Activated naive CD4-positive, alpha-beta T cell treated with Interleukin-2 at 50 U/mL for 16 hours (primary cell): ENCODE measurements at regions not wholly inside any gene's neighbourhood (a gene's known extent, or its start where the extent isn't known, plus 50 kb on each side); places are given as distances from the start of the nearest gene placed in this dataset.
A peak's percentile ranks its signal among the peaks of the same experiment; 100 is the strongest.

Experiments
- DNase-seq: peaks from one replicate; pipeline ENCODE4 v3.0.0-alpha.2; 2020

DNA sequence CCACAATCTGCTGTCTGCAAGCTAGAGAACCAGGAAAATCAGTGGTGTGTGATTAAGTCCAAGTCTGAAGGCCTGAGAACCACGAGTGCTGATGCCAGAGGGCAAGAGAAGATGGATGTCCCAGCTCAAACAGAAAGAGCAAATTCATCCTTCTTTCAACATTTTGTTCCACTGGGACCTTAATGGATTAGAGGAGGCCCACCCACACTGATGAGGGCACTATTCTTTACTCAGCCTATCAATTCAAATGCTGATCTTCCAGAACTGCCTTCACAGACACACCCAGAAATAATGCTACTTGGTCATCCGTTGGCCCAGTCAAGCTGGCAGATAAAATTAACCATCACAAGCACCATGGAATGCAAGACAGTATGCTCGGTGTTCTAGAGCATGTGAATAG lies 226.6 kb upstream of the SASH1 start:
- DNase-seq, result no peak

- no peak for DNase-seq
Measured at GRCh38 chr6:148118244-148118643, 224.4 kb upstream of the SASH1 start.

- DNase-seq, result no peak
Measured at GRCh38 chr6:148128014-148128730, 214.5 kb upstream of the SASH1 start.

DNA sequence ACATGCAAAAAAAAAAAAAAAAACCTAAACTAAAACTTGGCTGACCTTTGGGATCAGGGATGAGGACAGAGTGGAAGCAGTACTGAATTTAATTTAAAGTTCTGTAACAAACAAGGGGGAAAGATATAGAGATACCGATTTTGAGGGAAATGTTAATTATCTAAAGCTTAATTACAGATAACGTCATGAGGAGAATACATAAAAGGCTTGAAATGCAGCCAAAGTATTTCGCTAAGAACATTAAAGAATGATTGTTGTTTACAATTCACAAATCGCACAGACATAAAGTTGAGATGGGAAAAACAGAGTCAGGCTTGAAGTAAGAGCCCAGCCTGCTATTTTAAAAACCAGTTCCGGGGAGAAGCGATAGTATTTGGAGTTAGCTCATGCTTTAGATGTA lies 208.0 kb upstream of the SASH1 start:
- no peak for DNase-seq

DNA sequence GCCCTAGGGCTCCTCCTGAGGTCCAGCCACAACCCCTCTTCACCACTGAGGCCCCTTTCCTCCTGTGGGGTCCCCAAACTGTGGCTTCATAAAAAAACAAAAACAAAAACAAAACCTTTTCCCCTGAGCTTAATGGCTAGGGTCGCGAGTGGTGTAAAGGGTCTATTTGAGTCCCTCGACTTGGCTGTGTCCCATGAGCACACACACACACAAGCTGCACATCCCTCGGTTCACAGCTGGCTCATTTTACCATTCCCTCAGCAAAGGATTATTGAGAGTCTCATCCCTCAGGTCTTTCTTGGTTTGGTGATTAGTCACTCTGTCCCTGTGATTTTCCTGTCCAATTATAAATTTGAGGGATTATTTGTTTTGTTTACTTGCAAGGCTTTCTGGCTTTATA lies 206.1 kb upstream of the SASH1 start:
- DNase-seq, result no peak

DNA sequence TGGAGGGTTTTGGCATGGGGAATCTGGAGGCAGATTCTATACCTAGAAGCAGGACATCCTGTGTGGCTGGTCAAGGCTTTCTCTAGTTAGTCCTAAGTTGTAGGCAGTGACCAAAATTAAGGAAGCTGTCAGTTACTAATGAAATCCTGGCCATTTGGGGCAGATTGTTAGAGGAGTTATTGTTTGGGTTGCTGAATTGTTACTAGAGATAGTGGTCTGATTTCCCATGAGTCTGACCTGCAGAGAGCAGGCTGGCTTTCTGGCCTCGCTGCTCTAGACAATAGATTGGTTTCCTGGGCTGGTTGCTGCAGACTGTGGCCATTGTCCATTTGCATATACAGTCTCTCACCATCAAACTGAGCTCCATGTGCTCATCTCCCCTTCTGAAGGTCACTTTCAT lies 205.0 kb upstream of the SASH1 start:
- no peak for DNase-seq

DNA sequence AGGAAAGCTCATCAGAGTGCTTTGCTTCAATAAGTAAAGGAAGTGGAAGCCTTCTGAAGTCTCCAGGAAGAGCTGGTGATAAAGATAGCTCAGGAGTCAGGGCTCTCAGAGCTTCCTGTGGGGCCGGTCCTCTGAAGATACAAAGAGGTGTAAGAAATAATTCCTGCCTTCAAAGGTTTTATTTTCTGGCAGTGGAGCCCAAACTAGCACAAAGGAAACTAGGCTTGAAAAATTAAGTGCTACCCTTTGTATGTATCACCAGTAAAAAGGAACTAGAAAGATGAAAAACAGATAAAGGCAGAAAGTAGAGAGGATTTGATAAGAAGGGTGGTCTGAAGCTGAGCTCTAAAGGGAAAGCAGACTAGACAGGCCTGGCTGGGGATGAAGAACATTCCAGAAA lies 204.1 kb upstream of the SASH1 start:
- no peak for DNase-seq

- DNase-seq, result no peak
Measured at GRCh38 chr6:148140772-148141557, 201.7 kb upstream of the SASH1 start.

GRCh38 chr6:148142821-148143220 lies 199.8 kb upstream of the SASH1 start:
- DNase-seq, result no peak

DNA sequence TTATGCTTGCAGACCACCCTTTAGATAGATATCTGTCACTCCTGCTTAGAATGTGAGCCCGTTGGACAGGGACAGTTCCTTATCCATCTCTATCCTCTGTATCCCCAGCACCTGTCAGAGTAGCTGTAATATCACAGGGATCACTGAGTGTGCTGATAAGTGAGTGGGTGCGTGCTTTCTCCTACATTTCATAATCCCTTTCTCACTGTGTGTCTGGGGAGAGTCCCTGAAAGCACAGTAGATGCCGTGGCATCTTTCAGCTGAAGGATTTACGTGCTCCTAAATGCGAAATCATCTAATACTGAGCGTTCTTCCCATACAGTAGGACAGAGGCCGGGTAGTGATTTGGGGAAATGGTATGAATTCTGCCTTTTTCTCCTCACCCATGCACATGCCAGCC lies 198.9 kb upstream of the SASH1 start:
- DNase-seq, result no peak

DNA sequence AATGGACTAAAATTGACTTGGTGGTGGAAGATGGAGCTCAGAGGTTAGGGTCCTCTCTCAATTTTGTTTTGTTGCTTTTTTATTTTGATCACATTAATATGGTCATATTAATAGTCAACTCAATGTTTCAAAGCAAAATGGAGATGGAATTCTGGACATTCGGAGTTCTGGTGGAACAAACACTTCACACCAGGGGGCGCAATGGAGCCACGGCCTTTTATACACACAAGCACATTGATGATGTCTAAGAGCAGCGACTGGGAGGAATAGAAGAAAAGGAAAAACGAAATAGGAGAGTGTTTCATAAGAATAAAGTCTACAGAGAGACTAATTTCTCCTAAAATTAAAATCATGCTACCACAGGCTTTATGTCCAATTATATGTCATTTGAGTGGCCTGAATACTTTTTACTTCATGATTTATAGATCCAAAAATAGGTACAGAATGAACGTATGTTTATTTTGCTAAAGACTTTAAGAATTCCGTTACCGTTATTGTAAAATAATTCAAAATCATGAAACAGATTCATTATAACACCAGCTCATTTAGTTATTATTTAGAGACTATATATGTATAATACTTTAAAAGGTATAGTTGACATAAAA lies 197.6 kb upstream of the SASH1 start:
- DNase-seq, result peak; percentile 64

DNA sequence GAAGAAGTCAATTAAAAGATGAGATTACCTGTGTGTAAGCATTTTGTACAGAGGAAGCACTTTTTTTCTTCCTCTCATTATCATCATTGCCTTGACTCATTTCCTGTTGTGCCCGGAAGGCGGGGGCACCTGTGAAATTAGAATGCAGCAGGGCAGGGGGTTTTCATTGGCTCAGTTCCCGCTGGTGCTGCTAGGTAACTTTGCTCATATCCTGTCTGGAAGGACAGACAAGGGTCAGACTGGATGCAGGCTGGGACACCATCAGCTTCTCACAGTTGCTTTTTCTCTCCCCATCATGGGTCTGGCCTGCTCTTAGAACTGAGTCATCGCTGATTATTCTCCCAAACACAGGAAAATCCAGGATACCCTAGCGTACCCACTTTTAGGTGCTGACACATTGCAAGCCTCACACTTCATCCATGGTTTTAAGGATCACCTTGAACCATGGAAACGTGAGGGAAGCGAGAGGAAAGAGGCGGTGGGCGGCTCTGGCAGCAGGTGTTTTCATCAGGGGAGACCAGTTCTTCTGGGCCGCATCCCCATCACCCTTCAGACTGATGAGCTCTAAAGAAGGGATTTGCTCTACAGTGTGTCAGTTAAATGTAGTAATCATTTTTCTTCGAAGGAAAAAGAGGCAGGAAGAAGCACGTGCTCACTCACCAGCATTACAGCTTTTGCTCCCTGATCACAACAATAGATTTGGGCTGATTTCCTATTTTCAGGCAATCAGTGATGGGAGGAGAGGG lies 195.7 kb upstream of the SASH1 start:
- DNase-seq, result peak; percentile 73

DNA sequence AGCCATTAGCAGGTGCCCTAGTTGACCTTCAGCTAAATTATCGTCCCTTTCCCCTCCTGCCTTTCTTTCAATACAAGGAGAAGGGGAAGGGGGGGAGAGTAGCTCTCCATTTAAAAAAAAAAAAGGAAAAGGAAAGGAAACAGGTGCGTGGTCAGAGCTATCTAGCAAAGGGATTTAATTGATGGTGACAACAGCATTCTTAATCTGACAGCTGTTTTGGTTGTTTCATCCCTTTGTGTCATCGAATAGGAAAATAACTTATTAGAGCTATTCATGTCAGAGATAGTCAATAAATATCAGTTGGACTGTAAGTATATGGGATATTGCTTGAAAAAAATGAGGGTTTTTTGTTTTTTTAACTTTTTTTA lies 195.2 kb upstream of the SASH1 start:
- no peak for DNase-seq

- no peak for DNase-seq
Measured at GRCh38 chr6:148151896-148152643, 190.6 kb upstream of the SASH1 start.

DNA sequence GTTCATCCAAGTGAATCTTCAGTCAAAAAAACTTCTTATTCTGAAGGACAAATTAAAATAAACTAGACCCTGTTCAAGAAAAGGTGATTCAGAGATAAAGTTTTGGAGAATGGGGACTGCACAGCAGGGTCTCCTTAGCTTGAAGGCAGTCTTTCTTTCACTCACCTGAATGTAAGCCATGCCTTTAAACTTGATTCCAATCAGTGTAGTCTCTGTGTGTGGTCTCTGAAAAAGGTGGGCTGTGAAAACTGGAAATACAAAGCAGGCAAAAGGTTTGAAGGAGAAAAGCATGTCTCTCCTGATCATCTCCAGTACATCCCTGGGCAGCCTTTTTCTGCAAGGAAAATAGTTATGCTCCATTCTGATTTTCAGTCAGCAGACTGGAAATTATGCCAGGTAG lies 188.0 kb upstream of the SASH1 start:
- DNase-seq, result no peak

DNA sequence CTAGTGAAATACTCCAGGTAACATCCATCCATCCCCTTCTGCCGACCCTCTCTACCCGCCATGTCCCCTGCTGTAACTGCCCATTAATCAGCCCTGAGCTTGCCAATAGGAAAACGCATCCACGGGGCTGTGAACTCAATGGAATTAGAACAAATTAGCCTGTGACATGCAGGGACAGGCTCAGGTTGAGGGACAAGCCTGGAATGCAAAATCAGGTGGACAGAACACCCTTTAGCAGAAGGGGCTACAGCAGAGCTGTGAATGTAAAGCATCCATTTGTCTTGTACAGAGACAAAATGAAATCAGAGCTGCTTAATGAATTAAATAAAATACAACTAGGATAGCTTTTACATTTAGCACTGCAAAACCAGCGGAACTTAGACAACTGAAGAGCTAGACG lies 187.3 kb upstream of the SASH1 start:
- no peak for DNase-seq

GRCh38 chr6:148157841-148158240 lies 184.8 kb upstream of the SASH1 start:
- DNase-seq, result no peak

- no peak for DNase-seq
Measured at GRCh38 chr6:148164645-148165044, 178.0 kb upstream of the SASH1 start.

DNA sequence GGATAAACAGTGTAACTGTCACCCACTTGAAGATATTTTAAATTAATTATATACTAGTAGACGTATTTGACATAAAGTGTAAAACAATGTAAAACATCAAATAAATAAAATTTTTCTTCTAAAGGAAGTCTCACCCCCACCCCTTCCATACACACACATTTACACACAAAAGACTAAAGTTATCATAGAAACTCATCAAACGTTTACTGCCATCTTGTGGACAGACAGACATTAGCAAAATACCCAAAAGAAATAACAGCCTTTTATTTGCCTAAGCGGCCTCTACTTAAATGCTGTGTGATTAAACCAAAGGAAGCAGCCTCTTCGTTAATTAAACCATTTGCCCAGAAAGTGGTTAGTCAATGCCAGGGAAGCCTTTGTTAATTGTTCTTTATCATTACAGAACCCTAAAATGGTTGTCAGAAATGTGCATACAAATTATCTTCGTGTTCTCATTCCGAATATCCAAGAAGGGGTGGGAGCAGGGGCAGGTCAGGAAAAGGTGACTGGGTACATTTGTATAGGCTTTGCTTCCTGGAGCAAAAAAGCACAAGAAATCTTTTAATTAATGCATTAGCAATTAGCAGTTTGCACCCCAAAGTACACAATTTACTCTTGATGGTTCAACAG lies 176.2 kb upstream of the SASH1 start:
- DNase-seq, result no peak

- DNase-seq, result no peak
Measured at GRCh38 chr6:148169706-148170105, 172.9 kb upstream of the SASH1 start.

DNA sequence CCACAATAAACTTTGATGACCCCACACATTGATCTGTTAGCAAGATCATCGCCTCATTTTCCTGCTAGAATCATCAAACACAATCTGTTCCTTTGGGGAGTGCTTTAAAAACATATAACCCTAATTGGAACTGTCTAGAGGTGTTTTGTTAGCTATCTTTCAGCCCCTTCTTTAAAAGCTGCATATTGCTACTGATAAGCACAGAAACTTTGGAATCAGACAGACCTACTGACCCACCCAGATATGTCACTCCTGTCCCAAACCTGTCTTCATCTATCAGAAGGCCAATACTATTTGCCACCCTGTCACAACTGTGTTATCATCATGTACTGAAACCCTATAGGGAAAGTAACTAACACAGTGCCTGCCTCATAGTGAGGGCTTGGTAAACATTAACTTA lies 172.4 kb upstream of the SASH1 start:
- no peak for DNase-seq

GRCh38 chr6:148173548-148173947 lies 169.1 kb upstream of the SASH1 start:
- no peak for DNase-seq
